Progenitor cell of endocrine pancreas (in vitro differentiated cells): ENCODE measurements at regions not wholly inside any gene's neighbourhood (a gene's known extent, or its start where the extent isn't known, plus 50 kb on each side); places are given as distances from the start of the nearest gene placed in this dataset.

ENCODE experiments used
- DNase-seq: peaks from one replicate; pipeline ENCODE4 v3.0.0; 2021; ENCODE audit warnings: low spot score; ENCODE audit not compliant: unreplicated experiment
- H3K27ac Mint-ChIP-seq: 2 replicates; pipeline ENCODE4 v1.8.0; 2021; ENCODE audit warnings: mild to moderate bottlenecking, moderate library complexity, mixed read lengths
- H3K27me3 Mint-ChIP-seq: 2 replicates; pipeline ENCODE4 v1.8.0; 2021; ENCODE audit warnings: mixed read lengths
- H3K36me3 Mint-ChIP-seq: 2 replicates; pipeline ENCODE4 v1.8.0; 2022; ENCODE audit warnings: mixed read lengths; ENCODE audit not compliant: insufficient read depth
- H3K4me1 Mint-ChIP-seq: 2 replicates; pipeline ENCODE4 v1.8.0; 2021; ENCODE audit warnings: low read depth, mixed read lengths
- H3K4me3 Mint-ChIP-seq: 2 replicates; pipeline ENCODE4 v1.8.0; 2021; ENCODE audit warnings: low read depth, mild to moderate bottlenecking, moderate library complexity, mixed read lengths
- H3K9me3 Mint-ChIP-seq: 2 replicates; pipeline ENCODE4 v1.8.0; 2021; ENCODE audit warnings: low read depth, mixed read lengths
- TF ChIP-seq, protein P1 (sequence below): fragments of 200-600 bp; sonication (generic); IDR thresholded peaks from one replicate; pipeline ENCODE4 v1.5.0; 2021; ENCODE audit warnings: antibody characterized with exemption, mild to moderate bottlenecking; ENCODE audit not compliant: unreplicated experiment

GRCh38 chr1:244207042-244207934, 156.2 kb downstream of the ZBTB18 start:
- Mint-ChIP-seq H3K9me3 (no peaks in the 10 kb centered on the region), H3K27ac (no peak overlapping the region), H3K36me3 (no peaks in the 10 kb centered on the region), H3K4me3 (no peak overlapping the region), H3K4me1 (no peaks in the 10 kb centered on the region), H3K27me3 (peaks cover 4% of the 10 kb centered on the region)
- TF ChIP-seq, protein P1, sequence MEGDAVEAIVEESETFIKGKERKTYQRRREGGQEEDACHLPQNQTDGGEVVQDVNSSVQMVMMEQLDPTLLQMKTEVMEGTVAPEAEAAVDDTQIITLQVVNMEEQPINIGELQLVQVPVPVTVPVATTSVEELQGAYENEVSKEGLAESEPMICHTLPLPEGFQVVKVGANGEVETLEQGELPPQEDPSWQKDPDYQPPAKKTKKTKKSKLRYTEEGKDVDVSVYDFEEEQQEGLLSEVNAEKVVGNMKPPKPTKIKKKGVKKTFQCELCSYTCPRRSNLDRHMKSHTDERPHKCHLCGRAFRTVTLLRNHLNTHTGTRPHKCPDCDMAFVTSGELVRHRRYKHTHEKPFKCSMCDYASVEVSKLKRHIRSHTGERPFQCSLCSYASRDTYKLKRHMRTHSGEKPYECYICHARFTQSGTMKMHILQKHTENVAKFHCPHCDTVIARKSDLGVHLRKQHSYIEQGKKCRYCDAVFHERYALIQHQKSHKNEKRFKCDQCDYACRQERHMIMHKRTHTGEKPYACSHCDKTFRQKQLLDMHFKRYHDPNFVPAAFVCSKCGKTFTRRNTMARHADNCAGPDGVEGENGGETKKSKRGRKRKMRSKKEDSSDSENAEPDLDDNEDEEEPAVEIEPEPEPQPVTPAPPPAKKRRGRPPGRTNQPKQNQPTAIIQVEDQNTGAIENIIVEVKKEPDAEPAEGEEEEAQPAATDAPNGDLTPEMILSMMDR, result no peak
- no peak for DNase-seq

DNA sequence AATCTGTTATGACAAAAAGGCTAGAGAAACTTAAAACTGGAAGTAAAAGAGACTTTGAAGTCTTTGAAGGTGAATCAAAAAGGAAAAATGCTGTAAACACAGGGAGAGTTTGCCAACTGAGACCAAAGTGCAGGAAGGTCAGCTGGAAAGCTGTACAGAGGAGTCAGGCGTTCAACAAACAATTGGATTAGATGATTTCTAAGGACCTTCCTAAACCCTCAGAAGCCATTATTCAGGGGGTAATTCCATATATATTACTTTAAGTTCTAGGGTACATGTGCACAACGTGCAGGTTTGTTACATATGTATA, 156.8 kb downstream of the ZBTB18 start:
- TF ChIP-seq, protein P1, result no peak

DNA sequence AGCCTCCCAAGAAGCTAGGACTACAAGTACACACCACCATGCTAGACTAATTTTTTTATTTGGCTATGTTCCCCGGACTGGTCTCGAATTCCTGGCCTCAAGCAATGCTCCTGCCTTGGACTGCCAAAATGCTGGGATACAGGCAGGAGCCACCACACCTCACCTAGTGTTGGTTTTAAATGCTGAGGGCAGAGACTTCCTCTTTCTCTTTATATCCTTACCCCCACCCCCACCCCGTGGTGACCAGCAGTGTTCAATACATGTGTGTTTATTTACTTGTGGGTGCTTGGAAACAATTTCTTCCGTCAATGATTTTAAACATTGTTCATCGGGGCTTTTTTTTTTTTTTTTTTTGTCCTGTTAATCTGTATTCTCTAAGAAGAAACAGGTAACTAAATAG, 158.9 kb downstream of the ZBTB18 start:
- Mint-ChIP-seq H3K27ac (no peak overlapping the region), H3K27me3 (peaks cover 4% of the 10 kb centered on the region)
- TF ChIP-seq, protein P1, result no peak

More for the DNA sequence above, 156.8 kb downstream of the ZBTB18 start:
- Mint-ChIP-seq H3K36me3 (no peaks in the 10 kb centered on the region), H3K4me1 (no peaks in the 10 kb centered on the region), H3K4me3 (no peak overlapping the region), H3K27ac (no peak overlapping the region), H3K9me3 (no peaks in the 10 kb centered on the region), H3K27me3 (peaks cover 4% of the 10 kb centered on the region)
- DNase-seq, result no peak

GRCh38 chr1:244210884-244211558, 159.9 kb downstream of the ZBTB18 start:
- Mint-ChIP-seq H3K9me3 (no peaks in the 10 kb centered on the region), H3K4me1 (no peaks in the 10 kb centered on the region), H3K27me3 (peaks cover 4% of the 10 kb centered on the region), H3K36me3 (no peaks in the 10 kb centered on the region), H3K27ac (no peak overlapping the region), H3K4me3 (no peak overlapping the region)
- no peak for DNase-seq
- TF ChIP-seq, protein P1, result peak; percentile 32

More for the DNA sequence above, 158.9 kb downstream of the ZBTB18 start:
- Mint-ChIP-seq H3K4me3 (no peak overlapping the region), H3K4me1 (no peaks in the 10 kb centered on the region), H3K36me3 (no peaks in the 10 kb centered on the region), H3K9me3 (no peaks in the 10 kb centered on the region)
- DNase-seq, result no peak

- no peak overlapping the region for H3K27ac Mint-ChIP-seq
These were observed 160.5 kb downstream of the ZBTB18 start for GRCh38 chr1:244211559-244211944.

More at GRCh38 chr1:244211559-244211944, 160.5 kb downstream of the ZBTB18 start:
- DNase-seq, result no peak
- TF ChIP-seq, protein P1, result no peak
- Mint-ChIP-seq H3K9me3 (no peaks in the 10 kb centered on the region), H3K36me3 (no peaks in the 10 kb centered on the region), H3K27me3 (peaks cover 4% of the 10 kb centered on the region), H3K4me1 (no peaks in the 10 kb centered on the region), H3K4me3 (no peak overlapping the region)
